Erythroblast (primary cell): ENCODE measurements at regions not wholly inside any gene's neighbourhood (a gene's known extent, or its start where the extent isn't known, plus 50 kb on each side); places are given as distances from the start of the nearest gene placed in this dataset.

Experiments
- GATA1 ChIP-seq: IDR thresholded peaks from 2 replicates; pipeline ENCODE4 v1.6.1; 2011; ENCODE audit warnings: low read depth, mild to moderate bottlenecking, control low read depth, low read length, moderate library complexity
- POLR2A ChIP-seq: IDR thresholded peaks from 2 replicates; pipeline ENCODE4 v1.6.1; 2011; ENCODE audit warnings: mild to moderate bottlenecking, low read length

DNA sequence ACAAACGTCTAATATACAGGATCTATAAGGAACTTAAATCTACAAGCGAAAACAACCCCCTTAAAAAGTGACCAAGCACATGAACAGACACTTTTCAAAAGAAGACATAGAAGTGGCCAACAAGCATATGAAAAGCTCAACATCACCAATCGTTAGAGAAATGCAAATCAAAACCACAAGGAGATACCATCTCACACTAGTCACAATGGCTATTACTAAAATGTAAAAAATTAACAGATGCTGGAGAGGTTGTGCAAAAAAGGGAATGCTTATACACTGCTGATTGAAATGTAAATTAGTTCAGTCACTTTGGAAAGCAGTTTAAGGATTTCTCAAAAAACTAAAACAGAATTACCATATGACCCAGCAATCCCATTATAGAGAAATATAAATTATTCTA is 1148.5 kb upstream of the FAM98A start:
- TF ChIP-seq POLR2A (no peak), GATA1 (no peak)
